Activated CD8-positive, alpha-beta memory T cell treated with anti-CD3 and anti-CD28 coated beads for 24 hours (primary cell): ENCODE measurements at regions not wholly inside any gene's neighbourhood (a gene's known extent, or its start where the extent isn't known, plus 50 kb on each side); places are given as distances from the start of the nearest gene placed in this dataset.

Experiments
- DNase-seq: peaks from one replicate; pipeline ENCODE4 v3.0.0-alpha.2; 2020

DNA sequence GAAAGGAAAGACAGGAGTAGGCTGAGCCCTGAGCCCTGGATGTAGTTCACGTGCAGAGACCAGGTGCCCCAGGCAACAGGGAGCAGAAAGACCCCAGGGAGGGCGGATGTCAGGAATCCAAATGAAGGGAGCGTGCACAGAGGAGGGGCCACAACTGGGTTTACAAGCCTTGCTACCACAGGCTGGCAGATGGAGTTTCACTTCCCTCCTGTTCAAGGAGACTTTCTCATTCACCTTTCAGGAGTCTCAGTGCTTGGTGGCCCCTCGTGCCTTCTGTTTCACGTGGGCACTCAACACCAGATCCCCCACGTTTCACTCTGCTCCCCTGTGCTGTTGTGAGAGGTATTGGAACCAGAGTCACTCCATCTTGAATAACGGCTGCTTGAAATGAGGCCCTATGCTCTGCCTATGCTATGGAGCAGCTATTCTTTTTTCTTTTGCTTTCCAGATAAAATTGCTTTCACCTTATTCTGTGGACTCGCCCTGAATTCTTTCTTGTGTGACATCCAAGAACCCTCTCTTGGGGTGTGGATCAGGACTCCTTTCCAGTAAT, 601.4 kb upstream of the IGFBP3 start:
- DNase-seq: no peak

DNA sequence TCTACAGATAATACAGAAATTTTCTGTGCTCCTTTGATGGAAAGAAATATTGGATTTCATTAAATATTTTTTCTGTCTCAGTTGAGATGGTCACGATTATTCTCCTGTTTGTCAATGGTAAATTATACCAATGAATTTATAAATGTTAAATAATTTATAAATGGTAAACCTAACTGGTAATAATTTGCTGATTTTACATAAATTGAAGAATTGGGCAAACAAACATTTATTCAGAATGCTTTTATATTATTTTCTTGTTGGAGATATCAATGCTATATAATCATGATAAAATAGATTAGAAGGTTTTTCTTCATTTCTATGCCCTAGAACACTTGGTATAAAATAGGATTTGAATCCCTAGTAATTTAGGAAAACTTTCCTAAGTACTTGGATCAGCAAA, 597.6 kb upstream of the IGFBP3 start:
- no peak for DNase-seq

DNA sequence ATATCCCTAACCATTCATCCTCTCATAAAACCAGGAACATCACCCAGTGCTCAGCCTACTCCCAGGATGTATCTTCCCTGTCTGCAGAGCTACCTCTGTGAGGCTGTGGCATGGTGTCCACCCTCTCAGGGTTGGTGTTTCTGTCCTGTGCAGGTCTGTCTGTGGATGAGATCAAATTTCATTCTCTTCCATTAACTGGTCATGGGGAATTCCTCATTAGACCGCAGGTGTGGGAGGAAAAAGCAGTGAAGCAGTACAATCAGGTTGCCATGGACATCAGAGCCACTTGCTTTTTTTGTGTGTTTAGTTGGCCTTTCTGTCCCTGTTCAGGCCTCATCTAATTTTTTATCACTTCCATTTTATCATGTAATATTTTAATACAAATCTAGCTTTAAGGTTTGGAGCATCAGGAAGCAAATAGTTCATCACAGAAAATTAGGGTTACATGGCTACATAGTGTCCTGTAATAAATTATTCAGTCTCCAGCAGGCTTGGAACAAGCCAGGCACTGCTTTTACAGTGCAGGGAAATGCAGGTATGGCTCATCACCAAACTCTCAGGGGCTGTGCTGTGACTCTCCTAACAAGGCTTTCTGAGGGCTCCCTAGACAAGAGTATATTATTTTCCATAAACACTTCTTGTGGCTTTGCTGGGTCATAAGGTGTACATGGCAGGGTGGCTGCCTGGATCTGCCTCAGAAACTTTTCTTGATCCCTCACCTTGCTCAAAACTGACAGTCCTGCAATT, 594.9 kb upstream of the IGFBP3 start:
- DNase-seq: no peak

DNA sequence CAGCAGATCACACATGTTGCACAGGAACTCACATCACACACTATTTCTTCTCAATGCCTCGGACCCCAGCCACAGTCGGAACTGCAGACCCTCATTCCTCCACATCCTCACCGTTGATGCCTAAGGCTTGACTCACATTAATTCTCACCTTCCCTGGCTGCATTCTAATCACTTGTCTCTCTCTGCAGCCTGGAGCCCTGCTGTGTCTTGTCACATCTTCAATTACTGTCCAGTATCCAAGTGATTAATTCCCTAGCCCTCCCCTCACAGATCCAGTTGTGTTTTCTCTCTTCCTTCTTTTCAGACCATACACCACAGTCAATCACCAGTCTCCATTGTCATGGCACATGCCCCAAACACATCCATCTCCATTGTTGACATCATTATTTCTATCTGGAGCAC, 592.4 kb upstream of the IGFBP3 start:
- no peak for DNase-seq

DNA sequence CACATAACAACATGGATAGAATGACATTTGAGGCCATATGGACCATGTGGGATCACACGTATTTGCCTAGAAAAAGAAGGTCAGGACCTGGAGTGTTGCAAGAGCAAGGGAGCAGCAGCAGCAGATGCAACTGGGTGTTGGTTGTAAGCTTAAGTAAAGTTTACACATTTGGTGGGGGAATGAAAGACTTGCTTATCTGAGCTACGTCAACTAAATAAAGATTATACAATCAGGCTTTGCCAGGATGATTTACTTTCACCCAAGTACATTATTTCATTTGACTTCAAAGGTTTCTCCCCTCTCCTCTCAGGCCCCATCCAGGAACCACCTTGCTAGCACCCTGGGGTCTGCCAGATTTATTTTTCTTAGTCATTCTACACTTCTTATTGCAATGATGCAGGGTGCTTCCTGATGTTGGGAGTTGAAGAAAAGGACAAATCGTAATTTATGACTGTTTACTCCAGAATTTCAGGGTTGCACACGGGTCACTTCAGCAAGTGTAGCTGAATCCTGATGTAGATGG, 591.9 kb upstream of the IGFBP3 start:
- no peak for DNase-seq

DNA sequence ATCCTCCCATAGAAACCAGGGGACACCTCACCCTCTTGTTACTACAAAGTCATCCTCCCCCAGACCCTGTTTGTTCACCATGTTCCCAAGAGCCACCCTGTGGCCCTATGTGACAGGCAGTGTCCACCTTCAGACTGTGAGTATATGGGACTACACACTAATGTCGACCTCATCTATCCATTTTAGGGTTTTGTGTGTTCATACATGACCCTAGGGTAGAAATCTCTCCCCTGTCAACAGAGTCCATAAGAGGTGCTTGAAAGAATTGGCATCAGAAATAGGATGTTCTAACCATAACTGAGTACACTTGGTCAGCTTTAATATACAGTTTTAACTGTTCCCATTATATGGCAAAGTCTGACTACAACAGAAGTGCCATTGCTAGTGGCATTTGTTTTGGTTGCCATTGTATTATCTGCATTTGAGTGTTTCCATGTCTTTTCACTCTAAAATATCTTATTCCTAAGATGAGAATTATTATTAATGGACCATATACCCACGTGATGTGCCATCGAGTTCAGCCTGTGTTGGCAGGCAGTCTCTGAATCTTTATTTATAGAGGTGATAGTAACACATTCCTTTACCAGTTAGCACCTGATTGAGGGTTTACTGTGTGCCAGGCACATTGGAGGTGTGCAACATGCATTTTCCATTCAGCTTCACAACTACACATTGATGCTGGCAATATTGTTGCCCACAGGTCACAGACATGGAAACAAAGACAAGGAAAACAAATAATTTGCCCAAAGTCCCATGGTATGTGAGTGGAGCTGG, 590.6 kb upstream of the IGFBP3 start:
- DNase-seq: no peak

DNA sequence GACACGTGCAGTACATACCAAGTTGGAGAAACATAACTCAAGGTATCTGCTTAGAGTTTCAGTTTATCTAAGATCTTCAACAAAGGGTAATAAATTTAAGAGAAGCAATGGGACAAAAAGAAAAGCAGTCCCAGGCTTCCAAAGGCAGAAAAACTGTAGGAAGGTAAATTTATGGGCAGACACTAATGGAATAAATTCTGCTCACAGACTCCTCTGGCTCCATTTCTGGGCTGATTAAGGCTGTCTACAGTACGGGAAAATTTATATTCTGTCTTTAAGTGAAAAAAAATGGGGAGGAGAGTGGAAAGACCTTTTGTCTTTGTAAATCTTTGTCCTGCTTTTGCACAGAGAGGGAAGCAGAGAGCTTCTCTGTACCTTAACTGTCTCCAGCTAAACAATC, 587.5 kb upstream of the IGFBP3 start:
- no peak for DNase-seq

DNA sequence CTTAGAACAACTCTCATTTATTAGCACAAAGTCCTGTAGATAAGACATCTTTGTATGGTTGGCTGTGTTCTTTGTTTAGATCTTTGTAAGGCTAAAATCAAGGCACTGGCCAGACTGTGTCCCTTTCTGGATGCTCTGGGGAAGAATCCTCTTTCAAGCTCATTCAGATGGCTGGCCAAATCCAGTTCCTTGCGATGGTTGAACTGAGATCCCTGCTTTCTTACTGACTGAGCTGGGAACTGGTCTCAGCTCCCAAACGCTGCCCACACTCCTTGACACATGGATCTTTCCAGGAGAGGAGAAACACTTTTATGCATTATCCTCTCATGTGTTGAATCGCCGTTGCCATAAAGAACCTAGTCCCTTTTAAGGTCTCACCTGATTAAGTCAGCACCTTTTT, 586.5 kb upstream of the IGFBP3 start:
- DNase-seq: no peak

DNA sequence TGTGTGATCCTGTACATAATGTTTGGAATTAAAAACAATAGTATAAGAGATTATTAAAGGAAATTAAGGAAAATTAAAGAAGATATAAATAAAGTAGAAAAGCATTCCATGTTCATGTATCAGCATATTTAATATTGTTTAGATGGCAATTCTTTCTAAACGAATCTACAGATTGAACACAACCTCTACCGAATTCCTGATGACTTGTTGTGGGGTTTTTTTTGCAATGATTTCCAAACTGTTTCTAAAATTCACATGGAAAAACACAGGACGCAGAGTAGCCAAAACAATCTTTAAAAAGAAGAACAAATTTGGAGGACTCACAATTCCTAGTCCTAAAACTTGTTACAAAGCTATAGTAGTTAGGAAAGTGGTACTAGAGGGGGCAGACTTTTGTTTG, 573.4 kb upstream of the IGFBP3 start:
- DNase-seq: no peak

DNA sequence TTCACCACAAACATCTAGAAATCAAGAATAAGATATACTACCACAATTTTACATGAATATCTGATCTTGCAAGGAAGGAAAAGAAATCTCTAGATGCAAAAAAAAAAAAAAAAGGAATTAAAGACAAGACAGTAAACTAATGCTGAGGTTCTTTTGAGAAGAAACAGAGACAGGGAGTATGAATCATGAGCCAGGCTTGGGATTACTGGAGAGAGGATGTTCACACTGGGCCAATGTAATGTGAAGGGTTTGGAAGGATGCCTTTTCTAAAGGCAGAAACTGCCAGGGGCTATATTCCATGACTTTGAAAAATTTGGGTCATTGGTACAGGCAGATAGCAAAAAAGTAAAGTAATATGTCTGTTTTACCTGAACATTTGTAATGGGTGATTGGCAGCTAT, 573.0 kb upstream of the IGFBP3 start:
- no peak for DNase-seq

DNA sequence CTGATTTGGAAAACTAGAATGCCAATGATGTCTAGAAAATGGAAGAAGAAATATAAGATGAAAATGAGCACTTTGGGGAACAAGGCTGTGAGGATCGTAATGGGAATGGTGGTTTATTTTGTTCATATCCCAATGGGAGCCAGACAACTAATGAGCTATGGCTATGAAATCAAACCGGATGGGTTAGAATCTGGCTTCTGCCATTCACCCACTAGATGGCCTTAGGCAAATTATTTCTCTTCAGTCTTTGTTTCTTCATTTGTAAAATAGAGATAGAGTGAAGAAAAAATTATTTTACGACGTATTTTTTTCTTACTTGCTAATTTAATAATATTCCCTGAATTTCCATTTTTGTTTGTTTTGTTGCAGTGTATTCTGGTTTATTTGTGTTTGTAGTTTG, 572.1 kb upstream of the IGFBP3 start:
- DNase-seq: no peak

DNA sequence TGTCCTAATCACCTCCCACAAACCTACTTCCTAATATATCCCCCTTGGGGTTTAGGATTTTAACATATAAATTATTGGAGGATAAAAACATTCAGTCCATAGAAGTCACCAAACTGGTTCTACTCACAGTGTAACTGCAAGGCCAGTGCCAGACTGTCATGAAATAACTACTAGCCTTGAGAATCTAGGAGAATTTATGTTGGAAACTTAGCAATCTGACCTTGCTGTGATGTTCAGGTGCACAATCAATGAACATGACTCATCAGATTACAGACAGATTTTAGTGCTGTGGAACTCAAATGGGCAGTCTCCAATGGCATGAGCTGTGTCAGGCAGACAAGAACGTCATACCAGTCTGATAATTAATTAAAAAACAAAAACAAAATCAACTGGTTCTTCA, 571.4 kb upstream of the IGFBP3 start:
- no peak for DNase-seq

DNA sequence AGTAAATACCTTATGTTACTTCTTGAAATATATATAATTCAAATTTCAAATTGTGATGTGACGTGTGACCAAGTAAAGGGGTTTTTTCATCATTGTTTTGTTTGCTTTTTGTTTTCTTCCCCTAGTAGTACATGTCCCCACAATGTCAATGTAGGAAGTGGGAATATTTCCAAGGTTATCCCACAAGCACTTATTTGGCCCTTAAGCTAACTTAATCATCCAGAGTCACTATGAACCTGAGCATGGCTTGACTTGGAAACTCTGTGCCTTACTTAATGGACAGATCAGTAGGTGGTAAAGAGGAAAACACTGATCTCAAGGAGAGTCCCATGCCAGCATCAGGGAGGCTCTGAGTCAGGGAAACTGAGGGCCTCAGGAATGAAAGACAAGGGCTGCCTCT, 569.3 kb upstream of the IGFBP3 start:
- no peak for DNase-seq

DNA sequence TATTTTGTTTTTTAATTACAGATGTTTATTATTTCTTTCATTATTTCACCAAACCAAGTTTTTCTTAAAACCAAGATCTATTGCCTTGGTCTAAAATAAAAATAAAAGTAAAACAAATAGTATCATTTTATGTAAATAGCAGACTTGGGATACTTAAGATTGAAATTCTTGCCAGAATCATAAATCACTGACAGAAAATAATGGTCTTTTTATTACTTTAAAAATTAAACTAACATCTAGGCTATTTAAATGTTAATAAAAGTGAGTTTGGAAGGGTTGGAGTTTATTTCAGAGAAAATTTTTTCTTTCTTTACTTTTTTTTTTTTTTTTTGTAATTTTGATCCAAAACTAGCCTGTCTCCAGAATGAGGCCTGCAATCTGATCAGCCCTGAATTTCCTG, 568.0 kb upstream of the IGFBP3 start:
- DNase-seq: no peak

DNA sequence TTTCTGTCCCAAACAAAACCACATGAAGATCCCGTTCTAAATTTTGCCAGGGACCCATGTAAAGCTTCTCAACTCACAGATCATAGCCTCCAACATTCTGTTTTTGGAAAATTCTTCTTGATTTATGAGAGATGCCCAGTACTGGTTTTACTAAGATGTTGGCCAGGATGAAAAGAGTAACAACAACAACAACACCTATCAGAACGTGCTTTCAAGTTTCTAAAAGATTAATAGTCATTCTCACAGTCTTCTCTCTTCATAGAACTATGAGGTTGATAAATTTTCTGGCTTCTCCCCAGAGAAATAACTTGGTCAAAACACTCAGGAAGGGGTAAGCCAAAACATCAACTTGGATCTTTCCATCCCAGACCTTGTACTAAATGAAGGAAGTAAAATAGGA, 567.5 kb upstream of the IGFBP3 start:
- no peak for DNase-seq

DNA sequence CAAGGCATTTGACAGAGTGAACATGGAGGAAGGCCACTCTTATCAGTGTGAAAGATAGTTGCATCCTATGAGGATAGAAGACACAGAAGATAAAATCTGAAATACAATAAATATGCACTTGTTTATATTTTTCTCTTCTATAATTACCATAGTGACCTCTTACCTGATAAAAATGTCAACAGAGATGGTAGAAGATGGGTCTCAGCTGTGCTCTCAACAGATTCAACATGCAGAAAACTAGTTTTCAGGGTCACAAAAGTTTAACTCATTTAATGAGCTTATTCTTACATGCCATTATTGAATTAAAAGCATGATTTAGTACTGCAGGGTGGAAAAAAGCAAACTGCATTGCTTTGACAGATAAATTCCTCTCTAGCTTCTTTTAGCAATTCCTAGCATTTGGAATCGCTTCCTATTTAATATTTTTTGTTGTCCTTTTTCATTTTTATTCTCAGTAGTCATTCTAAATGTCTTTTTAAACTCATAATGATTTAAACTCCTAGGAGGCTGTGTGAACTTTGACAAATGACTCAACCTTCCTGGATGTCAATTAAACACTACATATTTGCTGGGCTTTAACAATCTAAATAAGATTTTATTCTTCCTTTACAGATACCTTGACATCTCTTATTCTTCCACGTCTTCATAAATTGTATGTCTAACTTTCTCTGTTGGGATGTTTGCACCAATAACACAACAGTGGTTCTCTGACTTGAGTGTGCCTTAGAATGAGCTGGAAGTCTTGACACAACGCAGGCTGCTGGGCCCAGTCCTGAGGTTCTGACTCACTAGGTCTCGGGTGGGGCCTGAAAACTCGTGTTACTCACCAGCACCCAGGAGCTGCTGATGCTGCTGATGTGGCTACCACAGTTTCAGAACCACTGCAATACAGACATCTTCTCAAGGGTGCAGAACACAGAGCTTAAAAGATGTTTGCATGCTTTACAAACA, 565.5 kb upstream of the IGFBP3 start:
- no peak for DNase-seq

DNA sequence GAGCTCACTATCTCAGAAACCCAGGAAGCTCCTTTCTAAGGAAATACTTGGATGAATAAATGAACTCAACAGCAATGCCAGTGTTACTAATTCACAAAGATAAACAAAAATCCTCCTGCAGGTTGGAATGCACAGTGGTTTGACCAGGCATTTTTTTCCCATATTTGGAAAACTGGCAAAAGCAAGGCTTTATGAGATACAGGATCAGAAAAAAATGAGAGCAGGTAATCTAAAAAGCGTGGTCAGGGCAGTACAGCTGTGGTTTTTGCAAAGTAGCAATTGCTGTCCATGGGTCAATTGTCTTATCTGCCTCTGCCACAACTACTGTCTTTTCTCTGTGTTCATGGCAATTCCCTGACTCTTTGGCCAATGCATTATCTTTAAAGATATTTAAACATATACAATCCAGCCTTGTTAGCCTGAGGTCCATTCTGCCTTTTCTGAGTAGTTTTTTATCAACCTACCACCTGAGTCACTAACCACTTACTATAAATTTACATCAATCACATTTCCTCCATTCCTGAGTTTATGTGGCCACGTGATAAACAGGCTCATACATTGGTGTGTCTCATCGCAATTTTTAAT, 564.5 kb upstream of the IGFBP3 start:
- no peak for DNase-seq

DNA sequence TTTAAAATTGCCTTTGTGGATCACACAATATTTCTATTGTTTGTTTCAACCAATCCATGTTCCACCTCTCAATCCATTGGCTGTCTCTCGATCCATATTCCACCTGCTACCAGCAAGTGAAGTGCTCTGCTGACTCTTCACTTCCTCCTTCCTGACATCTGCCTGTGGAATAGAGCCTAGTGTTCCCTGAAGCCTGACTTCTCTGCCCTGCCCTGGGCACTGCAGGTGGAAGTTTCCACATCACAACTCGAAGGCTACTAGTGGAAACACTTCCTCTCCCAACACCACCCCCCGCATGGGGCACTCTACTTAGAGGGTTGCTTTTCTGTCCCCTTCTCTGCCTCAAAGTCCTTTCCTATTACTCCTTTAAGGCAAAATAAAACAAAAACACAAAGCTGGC, 563.8 kb upstream of the IGFBP3 start:
- DNase-seq: no peak

DNA sequence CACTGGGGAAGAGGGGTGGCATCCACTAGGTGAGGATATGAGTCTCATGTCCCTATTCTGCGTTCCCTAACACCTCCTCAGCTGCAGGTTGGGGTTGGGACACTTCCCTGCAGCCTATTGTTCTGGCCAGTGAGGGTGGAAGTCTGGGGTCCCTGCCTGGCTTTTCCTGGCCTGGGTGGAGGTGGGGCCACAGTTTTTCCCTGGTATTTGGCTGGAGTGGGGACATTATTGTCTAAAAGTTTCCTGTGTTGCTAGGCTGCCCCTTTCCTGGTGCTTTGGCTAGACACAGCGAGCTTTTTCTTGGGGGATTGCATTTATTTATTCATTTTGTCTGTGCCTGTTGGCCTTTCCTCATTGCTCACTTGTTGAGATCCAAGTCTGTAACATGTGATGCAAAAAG, 559.5 kb upstream of the IGFBP3 start:
- DNase-seq: no peak

DNA sequence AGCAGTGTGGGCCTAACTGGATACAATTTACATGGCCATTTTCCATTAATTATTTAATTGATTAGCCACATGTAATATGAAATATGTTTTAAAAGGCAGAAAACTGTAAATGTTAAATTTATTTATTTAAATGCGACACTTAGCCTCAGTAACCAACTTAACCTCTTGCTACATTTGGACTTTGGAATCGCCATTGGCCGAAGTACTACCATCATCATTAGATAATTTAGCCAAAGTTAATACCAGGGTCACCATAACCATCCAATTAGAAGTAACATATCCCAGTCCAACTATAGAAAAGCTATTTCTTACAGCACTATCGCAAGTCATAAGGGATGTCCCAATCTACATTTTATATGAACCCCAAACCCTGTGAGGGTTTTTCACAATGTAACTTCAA, 558.6 kb upstream of the IGFBP3 start:
- DNase-seq: no peak

DNA sequence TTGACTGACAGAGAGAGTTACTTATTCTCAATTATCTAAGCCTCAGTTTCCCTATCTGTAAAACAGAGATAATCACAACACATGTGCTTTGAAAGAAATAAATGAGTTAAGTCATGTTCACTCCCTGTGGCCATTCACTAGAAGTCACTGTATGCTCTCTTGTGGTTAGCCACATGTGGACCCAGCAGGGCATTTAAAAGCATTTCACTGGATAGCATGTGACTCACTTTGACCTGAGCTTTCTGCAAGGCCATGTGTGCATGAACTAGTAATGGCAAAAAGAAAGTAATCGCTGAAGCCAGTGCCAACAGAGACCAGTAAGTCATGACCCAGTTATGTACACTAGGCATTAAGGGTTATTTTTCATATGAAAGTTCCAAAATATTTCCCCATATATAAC, 557.0 kb upstream of the IGFBP3 start:
- DNase-seq: no peak

DNA sequence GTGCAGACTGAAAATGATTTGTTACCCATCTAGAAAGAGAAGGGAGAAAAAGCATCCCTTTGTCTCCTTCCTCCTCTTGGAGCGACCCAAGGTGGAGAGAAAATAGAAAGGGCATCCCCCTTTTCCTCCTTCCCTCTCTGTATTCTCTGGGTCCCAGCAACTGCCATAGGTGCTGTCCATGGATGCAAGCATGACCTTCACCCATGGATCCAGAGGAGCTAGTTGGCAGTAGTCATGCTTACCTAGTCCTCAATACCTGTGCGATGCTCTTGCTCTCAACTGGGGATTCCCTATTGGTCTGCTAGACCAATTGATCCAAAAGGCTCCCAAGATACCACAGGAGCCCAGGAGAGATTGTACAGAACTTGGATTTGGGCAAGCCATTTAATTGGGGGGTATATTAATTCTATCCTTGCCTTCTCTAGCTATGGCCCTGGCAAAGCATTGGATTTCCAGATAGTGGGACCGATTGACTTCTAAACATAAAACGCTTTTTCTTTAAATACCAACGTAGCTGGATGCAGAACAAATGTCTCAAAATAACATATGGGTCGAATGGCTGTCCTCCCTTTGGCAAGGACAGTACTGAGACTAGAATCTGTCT, 547.8 kb upstream of the IGFBP3 start:
- no peak for DNase-seq
